CD4-positive, alpha-beta T cell treated with Interleukin-21 for 1 hour (primary cell): ENCODE measurements at regions not wholly inside any gene's neighbourhood (a gene's known extent, or its start where the extent isn't known, plus 50 kb on each side); places are given as distances from the start of the nearest gene placed in this dataset.

Source experiments
- DNase-seq: peaks from one replicate; pipeline ENCODE4 v3.0.0-alpha.2; 2020

DNA sequence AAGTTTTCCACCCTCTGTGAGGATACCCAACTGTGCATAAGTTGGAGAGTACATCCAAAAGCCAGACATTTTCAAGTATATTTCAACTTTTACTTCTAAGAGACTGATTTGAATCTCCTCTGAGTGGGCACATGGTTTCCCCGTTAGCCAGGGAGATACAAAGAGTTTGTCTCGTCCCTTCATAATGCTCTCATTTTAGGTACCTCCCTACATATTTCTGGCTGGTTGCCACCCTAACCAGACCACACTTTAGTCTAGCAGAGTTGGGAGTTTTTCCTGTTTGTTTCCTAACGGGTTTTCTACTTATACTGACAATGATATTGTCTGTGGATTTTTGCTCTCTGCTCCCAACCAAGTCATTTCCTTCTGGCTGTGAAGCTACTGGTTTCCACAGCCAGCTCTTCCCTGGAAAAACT is 180.3 kb downstream of the CCDC71L start:
- no peak for DNase-seq

GRCh38 chr7:106480161-106480579 is 180.8 kb downstream of the CCDC71L start:
- DNase-seq: no peak

GRCh38 chr7:106476751-106477150 is 184.2 kb downstream of the CCDC71L start:
- no peak for DNase-seq

GRCh38 chr7:106472741-106473140 is 188.0 kb upstream of the NAMPT start:
- DNase-seq: no peak

- no peak for DNase-seq
These were observed 187.1 kb upstream of the NAMPT start for GRCh38 chr7:106471686-106472440.

GRCh38 chr7:106471021-106471420 is 186.2 kb upstream of the NAMPT start:
- no peak for DNase-seq

DNA sequence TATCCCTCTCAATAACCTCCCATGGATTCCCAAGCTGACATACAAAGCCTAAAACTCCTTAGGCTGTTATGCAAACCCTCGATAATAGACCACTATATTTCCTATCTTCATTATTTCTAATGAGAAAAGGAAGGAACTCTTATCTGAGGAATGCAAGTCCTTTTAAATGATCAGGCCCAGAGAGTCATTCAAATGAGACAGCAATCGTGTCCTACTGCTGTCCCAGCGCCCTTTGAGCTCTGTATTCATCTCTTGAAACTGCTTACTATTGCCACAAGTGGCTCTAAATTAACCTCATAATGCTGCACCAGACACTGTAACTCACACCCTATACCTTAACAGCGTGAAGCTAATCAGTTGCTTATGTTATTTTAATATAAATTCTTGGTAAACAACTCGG is 182.1 kb upstream of the NAMPT start:
- DNase-seq: no peak

DNA sequence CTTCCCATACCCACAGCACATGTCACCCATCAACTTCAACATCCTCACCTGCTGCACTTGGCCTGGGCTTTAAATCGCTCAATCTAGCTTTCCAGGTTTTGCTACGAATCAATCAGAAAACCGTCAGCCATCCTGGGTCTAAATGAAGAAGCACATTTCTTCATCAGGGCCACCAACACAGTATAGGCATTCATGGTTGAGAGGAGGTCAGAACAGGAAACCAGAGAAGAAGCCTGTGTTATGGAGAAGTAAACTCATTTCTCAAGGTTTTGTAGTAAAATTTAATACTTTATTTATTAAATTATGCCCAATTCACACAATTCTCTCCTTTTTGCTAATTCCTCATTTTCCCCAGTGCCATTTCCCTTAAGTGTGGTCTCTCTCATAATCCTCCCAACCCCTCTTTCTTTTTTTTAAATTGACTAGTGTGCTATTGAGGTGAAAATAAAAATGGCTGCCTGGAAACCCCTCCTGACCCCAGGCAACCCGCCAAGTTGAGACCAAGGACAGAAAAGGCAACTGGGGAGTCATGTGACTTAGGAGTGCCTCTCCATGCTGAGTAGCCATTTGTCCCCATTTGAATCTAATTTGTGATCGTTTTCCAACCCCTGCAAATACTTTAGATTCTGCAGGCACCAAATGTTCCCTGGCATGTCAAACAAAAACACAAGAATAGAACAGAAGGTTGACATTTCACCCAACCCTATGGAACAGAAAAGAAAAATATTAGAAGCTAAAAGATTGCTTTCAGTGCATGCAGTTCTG is 181.1 kb upstream of the NAMPT start:
- no peak for DNase-seq

- no peak for DNase-seq
These were observed 179.9 kb upstream of the NAMPT start for GRCh38 chr7:106464651-106465050.

DNA sequence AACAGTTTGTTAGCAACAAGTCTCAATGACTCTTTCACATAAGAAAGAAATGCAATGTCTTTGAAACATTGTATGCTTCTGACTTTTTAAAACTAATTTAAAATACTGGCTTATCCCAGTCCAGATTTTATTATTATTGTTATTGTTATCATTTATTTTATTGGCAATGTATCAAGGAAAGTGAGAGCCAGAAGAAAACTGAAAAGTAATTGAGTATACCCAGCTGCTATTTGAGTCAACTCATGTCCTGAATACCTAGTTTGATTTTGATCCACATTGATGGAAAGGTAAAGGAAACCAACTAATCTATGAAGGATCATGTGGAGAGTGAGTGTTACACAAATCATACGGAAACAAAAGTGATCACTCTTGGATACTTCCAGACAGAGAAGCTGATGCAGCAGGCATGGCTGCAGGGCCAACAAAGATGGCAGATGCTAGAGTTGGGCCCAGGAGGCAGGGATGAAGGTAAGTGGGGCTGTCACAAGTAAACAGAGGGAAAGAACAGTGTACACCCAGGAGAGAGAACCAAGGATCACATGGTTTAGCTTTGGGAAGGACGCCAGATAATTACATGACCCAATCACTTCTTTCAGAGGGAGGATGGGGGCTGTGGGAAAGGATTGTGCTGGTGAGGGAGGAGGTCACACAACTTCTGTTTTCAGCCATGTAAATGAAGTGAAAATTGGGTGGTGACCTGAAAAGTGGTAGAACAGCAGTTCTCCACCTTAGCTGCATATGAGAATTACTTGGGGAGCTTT is 179.2 kb upstream of the NAMPT start:
- DNase-seq: no peak

DNA sequence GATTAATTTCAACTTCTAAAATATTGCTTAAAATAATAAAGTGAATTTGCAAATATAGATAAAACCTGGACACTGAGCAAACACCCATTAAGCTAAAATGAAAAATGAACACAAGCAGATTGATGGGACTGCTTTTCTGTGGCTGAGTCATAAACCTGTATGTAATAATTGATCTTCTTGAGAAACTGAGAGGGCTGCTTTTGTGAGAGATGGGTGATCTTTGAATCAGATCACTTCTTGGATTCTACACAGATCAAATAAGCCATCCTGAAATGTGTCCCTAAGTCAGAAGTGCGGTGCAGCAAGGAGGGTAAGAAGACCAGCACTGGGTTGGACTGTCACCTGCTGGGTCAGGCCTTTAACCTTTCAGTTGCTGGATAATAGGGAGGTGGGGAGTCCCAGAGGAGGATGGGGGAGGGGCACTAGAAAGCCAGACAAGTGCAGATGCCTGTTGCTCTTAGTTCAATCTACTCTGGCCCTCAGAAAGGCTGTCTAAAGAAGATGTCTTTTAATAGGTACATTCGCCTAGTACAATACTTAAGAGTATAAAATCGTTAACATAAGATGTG is 178.2 kb upstream of the NAMPT start:
- DNase-seq: no peak

DNA sequence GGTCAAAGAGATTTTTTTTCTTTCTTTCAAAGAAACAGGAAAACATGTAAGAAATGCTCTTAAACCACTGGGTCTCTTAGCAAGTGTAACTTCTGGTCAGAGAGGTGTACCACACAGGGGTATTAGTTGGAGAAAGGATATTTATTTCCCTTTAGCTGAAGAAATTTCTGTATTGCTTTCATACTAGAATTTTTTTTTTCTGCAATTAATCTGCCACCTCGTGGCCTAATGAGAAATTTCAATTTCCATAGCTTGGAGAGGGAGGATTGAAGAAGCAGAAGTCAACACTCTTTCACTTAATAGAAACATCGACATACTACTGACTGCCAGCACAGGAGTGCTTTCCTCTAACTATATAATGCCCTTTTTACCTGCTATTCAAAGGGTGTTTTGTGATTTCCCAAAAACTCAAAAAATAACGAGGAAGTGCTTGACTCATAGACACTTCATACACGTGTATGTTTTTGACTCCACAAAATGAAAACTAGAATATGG is 177.6 kb upstream of the NAMPT start:
- DNase-seq: peak; percentile 34

GRCh38 chr7:106460792-106461254 is 176.0 kb upstream of the NAMPT start:
- no peak for DNase-seq

GRCh38 chr7:106459397-106460072 is 174.8 kb upstream of the NAMPT start:
- DNase-seq: no peak

DNA sequence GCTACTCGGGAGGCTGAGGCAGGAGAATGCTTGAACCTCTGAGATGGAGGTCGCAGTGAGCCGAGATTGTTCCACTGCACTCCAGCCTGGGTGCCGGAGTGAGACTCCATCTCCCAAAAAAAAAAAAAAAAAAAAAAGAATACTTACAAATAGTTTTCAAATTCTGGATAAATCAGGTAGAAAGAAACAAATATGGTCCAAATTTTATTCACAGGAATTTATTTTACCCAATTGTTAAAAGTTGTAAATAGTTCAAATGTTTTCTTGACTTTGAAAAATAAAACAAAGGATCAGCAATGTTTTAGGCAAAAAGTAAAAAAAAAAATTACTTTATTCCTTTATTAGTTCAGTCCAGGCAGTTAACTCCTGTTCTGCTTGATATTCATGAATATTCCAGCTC is 172.9 kb upstream of the NAMPT start:
- no peak for DNase-seq

DNA sequence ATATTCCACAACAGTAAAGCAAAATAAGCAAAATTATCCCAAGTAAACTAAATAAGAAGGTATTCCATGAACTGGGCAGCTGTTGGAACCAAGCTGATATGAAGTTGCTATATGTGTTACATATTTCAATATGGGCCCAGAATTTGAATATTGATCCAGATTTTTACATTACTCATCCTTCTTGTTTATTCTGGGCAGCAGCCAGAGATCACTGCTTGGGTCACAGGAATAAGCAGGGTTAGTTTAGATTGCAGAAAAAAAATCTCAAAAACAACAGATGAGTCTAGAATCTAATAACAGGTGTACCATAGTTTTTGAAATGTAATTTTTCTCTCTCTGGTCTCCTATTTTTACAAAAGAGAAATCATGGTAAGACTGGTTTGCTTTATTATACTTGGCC is 171.5 kb upstream of the NAMPT start:
- no peak for DNase-seq

GRCh38 chr7:106452031-106452851 is 167.5 kb upstream of the NAMPT start:
- DNase-seq: no peak

GRCh38 chr7:106451171-106451570 is 166.4 kb upstream of the NAMPT start:
- DNase-seq: no peak

DNA sequence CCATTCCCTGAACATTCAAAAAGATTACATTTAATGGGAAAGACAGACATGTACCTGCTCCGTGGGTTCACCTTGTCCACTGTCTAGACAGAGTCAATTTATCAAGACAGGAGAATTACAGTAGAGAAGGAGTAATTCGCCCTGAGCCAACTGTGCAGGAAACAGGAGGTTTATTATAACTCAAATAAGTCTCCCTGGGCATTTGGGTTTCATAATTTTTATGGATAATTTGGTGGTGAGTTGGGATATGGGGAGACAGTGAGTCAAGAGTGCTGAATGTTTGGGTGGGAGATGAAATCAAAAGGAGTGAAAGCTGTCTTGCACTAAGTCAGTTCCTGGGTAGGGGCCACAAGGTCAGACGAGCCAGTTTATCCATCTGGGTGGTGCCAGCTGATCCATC is 165.9 kb upstream of the NAMPT start:
- DNase-seq: no peak

GRCh38 chr7:106448992-106449859 is 164.4 kb upstream of the NAMPT start:
- no peak for DNase-seq
